Prostate gland (tissue), 2 donors: ENCODE measurements at regions not wholly inside any gene's neighbourhood (a gene's known extent, or its start where the extent isn't known, plus 50 kb on each side); places are given as distances from the start of the nearest gene placed in this dataset.

ENCODE experiments used
- DNase-seq: peaks from one replicate; pipeline ENCODE4 v3.0.0-alpha.2; 2019; ENCODE audit warnings: low spot score
- H3K27ac ChIP-seq, 2 donors: fragments of 200-600 bp; sonication (generic); 2 replicates each; pipeline ENCODE4 v1.5.1; 2017 to 2019
- H3K27me3 ChIP-seq: fragments of 200-600 bp; sonication (generic); replicated peaks from 2 replicates; pipeline ENCODE4 v1.5.1; 2019; ENCODE audit not compliant: insufficient read depth
- H3K36me3 ChIP-seq, 2 donors: fragments of 200-600 bp; sonication (generic); 1 replicate in 1 of 2; 2 replicates in 1 of 2; pipeline versions ENCODE4 v1.5.1 to v1.8.1; 2017 to 2019
- H3K4me1 ChIP-seq: fragments of 200-600 bp; sonication (generic); replicated peaks from 2 replicates; pipeline ENCODE4 v1.5.1; 2019
- H3K4me3 ChIP-seq, 2 donors: fragments of 200-600 bp; sonication (generic); 2 replicates each; pipeline ENCODE4 v1.5.1; 2017 to 2019
- H3K9me3 ChIP-seq: fragments of 200-600 bp; sonication (generic); 2 replicates; pipeline ENCODE4 v1.5.1; 2017
- POLR2A ChIP-seq: fragments of 450-650 bp; IDR thresholded peaks from one replicate; pipeline ENCODE4 v1.6.1; 2016; ENCODE audit warnings: antibody characterized with exemption, mild to moderate bottlenecking
- POLR2AphosphoS5 ChIP-seq: sonication (generic); formaldehyde crosslinking; IDR thresholded peaks from one replicate; pipeline ENCODE4 v1.6.1; 2017; ENCODE audit warnings: antibody characterized with exemption
- WGBS: methylation state at CpG from one replicate; pipeline ENCODE4 v1.1.5; 2018; 5-methylcytosine and 5-hydroxymethylcytosine counted together
- intact Hi-C: fragments of 100-400 bp; cut with DNase I; formaldehyde crosslinking; loops from one replicate; pipeline ENCODE4 v1.14.2; 2022
- TF ChIP-seq, protein P1 (sequence below), 4 experiments: fragments of 200-600 bp in 2 of 4; fragments of 450-650 bp in 2 of 4; sonication (generic) in 2 of 4; IDR thresholded peaks; 1 replicate in 3 of 4; 2 replicates in 1 of 4; pipeline ENCODE4 v1.5.1; 2016 to 2019; ENCODE audit warnings: antibody characterized with exemption in 4 of 4, mild to moderate bottlenecking in 2 of 4, moderate library complexity in 2 of 4

DNA sequence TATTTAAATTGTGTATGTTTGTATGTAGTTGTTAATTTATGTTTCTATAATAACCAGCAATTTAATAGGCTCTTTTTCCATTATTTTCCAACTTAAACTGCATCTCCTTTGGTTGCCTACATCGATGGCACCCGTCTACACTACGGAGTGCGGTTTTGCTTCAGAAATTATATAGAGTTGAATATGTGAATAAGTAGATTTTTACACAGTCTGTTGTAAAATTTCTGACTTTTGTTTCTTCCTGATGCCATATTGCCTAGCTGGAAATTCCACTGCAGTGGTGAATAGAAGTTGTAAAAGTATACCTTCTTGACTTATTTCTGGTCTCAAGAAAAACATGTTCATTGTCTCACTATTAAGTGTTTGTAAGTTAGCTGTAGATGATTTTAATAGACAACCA is 404.1 kb upstream of the EPHA7 start:
- no peaks in the 10 kb centered on the region for H3K36me3 ChIP-seq
- no peak overlapping the region for H3K4me3 ChIP-seq
- H3K27me3 ChIP-seq = no peaks in the 10 kb centered on the region
- H3K9me3 ChIP-seq = no peaks in the 10 kb centered on the region
- 93% methylated on average over 4 of the region's 4 CpGs for WGBS
- intact Hi-C loops = no loop called here
- H3K27ac ChIP-seq = no peak overlapping the region
- no peaks in the 10 kb centered on the region for H3K4me1 ChIP-seq
- TF ChIP-seq POLR2AphosphoS5 = no peak
- no peak for TF ChIP-seq POLR2A
- TF ChIP-seq, protein P1, sequence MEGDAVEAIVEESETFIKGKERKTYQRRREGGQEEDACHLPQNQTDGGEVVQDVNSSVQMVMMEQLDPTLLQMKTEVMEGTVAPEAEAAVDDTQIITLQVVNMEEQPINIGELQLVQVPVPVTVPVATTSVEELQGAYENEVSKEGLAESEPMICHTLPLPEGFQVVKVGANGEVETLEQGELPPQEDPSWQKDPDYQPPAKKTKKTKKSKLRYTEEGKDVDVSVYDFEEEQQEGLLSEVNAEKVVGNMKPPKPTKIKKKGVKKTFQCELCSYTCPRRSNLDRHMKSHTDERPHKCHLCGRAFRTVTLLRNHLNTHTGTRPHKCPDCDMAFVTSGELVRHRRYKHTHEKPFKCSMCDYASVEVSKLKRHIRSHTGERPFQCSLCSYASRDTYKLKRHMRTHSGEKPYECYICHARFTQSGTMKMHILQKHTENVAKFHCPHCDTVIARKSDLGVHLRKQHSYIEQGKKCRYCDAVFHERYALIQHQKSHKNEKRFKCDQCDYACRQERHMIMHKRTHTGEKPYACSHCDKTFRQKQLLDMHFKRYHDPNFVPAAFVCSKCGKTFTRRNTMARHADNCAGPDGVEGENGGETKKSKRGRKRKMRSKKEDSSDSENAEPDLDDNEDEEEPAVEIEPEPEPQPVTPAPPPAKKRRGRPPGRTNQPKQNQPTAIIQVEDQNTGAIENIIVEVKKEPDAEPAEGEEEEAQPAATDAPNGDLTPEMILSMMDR (IDR thresholded peaks at IDR 0.05) = no peak
- DNase-seq = no peak

DNA sequence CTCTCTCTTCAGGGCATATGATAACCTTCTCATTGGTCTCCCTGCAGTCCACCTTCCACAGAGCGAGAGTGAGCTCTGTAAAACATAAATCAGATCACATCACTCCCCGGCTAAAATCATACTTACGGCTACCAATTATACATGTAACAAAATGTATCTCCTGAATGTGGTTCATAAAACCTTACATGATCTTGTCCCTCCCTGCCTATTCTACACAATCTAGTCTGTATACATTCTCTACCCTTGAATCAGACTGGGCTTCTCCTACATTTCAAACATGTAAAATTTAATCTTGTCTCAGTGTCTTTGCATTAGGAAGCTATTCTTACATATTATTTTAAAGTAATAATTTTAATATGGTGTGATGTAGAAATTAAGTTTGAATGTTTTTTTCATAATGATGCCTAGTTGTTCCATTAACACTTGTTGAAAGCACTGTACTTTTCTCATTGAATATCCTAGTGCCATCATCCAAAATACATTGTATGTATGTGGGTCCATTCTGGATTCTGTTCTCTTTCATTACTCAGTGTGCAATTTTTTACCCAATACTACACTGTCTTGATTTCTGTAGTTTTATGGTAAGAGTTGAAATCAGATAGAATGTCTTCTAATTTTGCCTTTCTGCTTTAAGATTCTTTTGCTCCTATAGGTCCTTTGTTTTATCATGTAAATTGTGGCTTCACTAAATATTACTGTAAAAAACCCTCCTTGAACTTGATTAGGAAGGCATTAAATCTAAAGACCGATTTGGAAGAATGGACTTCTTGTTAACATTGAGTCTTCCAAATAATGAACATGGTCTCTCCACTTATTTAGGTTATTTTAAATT is 403.3 kb upstream of the EPHA7 start:
- H3K4me3 ChIP-seq = no peak overlapping the region
- no peak overlapping the region for H3K27ac ChIP-seq
- 91% methylated on average over 4 of the region's 4 CpGs for WGBS
- no peaks in the 10 kb centered on the region for H3K36me3 ChIP-seq
- no peaks in the 10 kb centered on the region for H3K4me1 ChIP-seq
- no peaks in the 10 kb centered on the region for H3K9me3 ChIP-seq
- intact Hi-C loops = no loop called here
- H3K27me3 ChIP-seq = no peaks in the 10 kb centered on the region
- no peak for DNase-seq
- TF ChIP-seq POLR2AphosphoS5 = no peak
- TF ChIP-seq, protein P1 (IDR thresholded peaks at IDR 0.05) = no peak
- TF ChIP-seq POLR2A = no peak

DNA sequence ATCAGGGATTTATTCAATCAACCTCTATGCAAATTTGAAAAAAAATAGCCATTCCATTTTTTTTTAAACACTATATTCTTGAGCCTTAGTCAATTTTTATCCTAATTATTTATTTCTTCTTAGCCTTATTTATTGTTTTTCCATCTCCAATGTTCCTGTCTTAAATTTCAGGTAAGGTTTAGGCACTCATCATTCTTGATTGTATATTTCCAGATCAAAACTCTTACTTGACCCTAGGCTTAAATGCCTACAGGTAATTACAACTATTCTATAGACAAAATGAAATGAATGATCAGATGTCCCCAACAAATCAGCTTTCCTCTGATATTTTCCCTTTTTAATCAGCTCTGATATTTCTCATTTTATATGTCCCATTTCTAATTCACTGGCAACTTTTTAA is 402.6 kb upstream of the EPHA7 start:
- no peaks in the 10 kb centered on the region for H3K9me3 ChIP-seq
- intact Hi-C loops = no loop called here
- no peak for DNase-seq
- H3K27ac ChIP-seq = no peak overlapping the region
- H3K27me3 ChIP-seq = no peaks in the 10 kb centered on the region
- TF ChIP-seq POLR2AphosphoS5 (no peak), POLR2A (no peak)
- TF ChIP-seq, protein P1 (IDR thresholded peaks at IDR 0.05) = no peak
- no peak overlapping the region for H3K4me3 ChIP-seq
- no peaks in the 10 kb centered on the region for H3K36me3 ChIP-seq
- H3K4me1 ChIP-seq = no peaks in the 10 kb centered on the region

DNA sequence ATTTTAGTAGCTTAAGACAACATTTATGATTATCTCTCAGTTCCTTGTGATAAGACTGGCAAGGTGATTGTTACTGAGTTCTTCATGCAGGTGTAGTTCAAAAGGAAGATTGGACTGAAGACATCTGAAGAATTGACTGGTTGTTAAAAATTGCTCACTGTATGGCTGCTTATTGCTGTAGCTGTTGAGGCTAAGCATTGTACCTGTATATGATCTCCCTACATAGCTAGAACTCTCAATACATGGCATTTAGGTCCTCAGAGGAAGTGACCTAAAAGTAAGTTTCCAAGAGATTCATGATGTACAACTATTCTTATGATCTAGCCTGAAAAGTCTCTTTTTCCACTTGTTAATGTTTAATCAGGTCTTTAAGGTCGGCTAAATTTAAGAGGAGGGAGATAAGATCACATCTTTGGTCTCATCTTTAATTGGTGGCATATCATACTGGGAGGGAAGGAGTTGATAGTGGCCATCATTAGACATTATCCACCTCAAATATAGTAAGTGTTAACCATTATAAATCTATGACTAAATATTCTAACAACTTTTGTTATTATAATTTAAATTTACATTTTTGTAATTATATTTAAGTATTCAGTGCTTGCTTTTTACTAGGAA is 401.2 kb upstream of the EPHA7 start:
- 48% methylated on average over 1 of the region's 1 CpG for WGBS

DNA sequence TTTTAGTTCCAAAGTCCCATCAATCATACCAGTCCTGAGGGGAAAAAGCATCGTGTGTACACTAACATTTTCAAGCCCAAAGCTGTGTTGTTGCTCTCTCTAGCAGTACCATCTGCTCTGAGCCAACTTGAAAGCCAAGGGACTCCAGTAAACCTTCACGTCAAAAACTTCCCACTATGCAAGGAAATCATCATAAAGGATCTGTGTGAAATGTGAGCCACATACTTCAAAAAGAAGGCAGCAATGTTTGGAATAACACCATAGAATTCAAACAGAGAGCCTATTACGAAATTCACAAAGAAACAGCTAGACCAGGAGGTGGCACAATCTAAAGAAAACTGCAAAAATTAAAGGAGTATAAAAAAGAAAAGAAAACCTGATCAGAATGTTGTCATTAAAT is 399.8 kb upstream of the EPHA7 start:
- Histone ChIP-seq H3K4me1 (no peaks in the 10 kb centered on the region), H3K4me3 (no peak overlapping the region), H3K9me3 (no peaks in the 10 kb centered on the region), H3K27me3 (no peaks in the 10 kb centered on the region), H3K27ac (no peak overlapping the region), H3K36me3 (no peaks in the 10 kb centered on the region)
- intact Hi-C loops = no loop called here
- TF ChIP-seq POLR2A = no peak
- no peak for TF ChIP-seq POLR2AphosphoS5
- TF ChIP-seq, protein P1 (IDR thresholded peaks at IDR 0.05) = no peak
- 19% methylated on average over 3 of the region's 3 CpGs for WGBS
- no peak for DNase-seq

More for the DNA sequence above, 401.2 kb upstream of the EPHA7 start:
- H3K27me3 ChIP-seq = no peaks in the 10 kb centered on the region
- DNase-seq = no peak
- H3K36me3 ChIP-seq = no peaks in the 10 kb centered on the region
- no peak overlapping the region for H3K27ac ChIP-seq
- intact Hi-C loops = no loop called here
- H3K9me3 ChIP-seq = no peaks in the 10 kb centered on the region
- H3K4me3 ChIP-seq = no peak overlapping the region
- no peaks in the 10 kb centered on the region for H3K4me1 ChIP-seq
- no peak for TF ChIP-seq POLR2AphosphoS5
